Progenitor cell of endocrine pancreas (in vitro differentiated cells): ENCODE measurements at regions not wholly inside any gene's neighbourhood (a gene's known extent, or its start where the extent isn't known, plus 50 kb on each side); places are given as distances from the start of the nearest gene placed in this dataset.

Source experiments
- DNase-seq: peaks from one replicate; pipeline ENCODE4 v3.0.0; 2021; ENCODE audit warnings: low spot score; ENCODE audit not compliant: unreplicated experiment
- H3K27ac Mint-ChIP-seq: 2 replicates; pipeline ENCODE4 v1.8.0; 2021; ENCODE audit warnings: mild to moderate bottlenecking, moderate library complexity, mixed read lengths
- H3K27me3 Mint-ChIP-seq: 2 replicates; pipeline ENCODE4 v1.8.0; 2021; ENCODE audit warnings: mixed read lengths
- H3K36me3 Mint-ChIP-seq: 2 replicates; pipeline ENCODE4 v1.8.0; 2022; ENCODE audit warnings: mixed read lengths; ENCODE audit not compliant: insufficient read depth
- H3K4me1 Mint-ChIP-seq: 2 replicates; pipeline ENCODE4 v1.8.0; 2021; ENCODE audit warnings: low read depth, mixed read lengths
- H3K4me3 Mint-ChIP-seq: 2 replicates; pipeline ENCODE4 v1.8.0; 2021; ENCODE audit warnings: low read depth, mild to moderate bottlenecking, moderate library complexity, mixed read lengths
- H3K9me3 Mint-ChIP-seq: 2 replicates; pipeline ENCODE4 v1.8.0; 2021; ENCODE audit warnings: low read depth, mixed read lengths
- TF ChIP-seq, protein P1 (sequence below): fragments of 200-600 bp; sonication (generic); IDR thresholded peaks from one replicate; pipeline ENCODE4 v1.5.0; 2021; ENCODE audit warnings: antibody characterized with exemption, mild to moderate bottlenecking; ENCODE audit not compliant: unreplicated experiment

DNA sequence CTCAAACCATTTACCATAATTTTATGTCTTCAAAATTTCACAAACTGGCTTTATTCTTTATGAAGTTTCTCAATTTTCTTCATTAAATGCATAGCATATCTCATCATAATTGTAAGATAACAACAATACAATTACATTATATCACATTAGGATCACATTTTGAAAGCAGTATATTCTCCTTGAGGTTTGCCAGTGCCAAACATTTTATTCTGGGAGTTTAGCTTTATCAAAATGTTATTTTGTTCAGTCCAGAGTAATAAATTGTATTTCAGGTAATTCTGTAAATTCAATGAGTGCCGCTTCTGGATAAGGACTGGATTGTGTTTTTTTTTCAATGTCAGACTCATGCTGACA, 234.6 kb upstream of the MIR17HG start:
- Mint-ChIP-seq H3K27me3 (no peaks in the 10 kb centered on the region), H3K4me1 (peaks cover 15% of the 10 kb centered on the region), H3K27ac (no peak overlapping the region), H3K9me3 (peaks cover 8% of the 10 kb centered on the region), H3K4me3 (no peak overlapping the region), H3K36me3 (no peaks in the 10 kb centered on the region)
- TF ChIP-seq, protein P1, sequence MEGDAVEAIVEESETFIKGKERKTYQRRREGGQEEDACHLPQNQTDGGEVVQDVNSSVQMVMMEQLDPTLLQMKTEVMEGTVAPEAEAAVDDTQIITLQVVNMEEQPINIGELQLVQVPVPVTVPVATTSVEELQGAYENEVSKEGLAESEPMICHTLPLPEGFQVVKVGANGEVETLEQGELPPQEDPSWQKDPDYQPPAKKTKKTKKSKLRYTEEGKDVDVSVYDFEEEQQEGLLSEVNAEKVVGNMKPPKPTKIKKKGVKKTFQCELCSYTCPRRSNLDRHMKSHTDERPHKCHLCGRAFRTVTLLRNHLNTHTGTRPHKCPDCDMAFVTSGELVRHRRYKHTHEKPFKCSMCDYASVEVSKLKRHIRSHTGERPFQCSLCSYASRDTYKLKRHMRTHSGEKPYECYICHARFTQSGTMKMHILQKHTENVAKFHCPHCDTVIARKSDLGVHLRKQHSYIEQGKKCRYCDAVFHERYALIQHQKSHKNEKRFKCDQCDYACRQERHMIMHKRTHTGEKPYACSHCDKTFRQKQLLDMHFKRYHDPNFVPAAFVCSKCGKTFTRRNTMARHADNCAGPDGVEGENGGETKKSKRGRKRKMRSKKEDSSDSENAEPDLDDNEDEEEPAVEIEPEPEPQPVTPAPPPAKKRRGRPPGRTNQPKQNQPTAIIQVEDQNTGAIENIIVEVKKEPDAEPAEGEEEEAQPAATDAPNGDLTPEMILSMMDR: no peak
- no peak for DNase-seq

DNA sequence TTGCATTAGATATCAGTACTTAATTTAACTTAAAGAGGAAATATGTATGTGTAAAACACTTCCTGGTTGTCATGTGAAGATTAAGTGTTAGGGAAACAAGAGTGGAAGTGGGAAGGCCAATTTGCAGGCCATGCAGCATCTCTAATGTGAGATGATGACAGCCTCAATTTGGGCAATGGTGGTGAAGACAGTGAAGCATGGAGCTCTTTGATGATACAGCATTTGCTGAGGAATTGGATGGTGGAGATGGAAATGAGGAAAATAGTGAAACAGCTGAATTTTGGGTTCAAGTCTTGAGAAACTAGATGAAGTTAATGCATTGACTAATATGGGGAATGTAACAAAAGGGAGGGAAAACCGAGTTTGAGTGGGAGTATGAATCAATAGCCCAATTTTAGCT, 231.7 kb upstream of the MIR17HG start:
- TF ChIP-seq, protein P1: no peak
- H3K4me3 Mint-ChIP-seq: no peak overlapping the region
- DNase-seq: no peak

DNA sequence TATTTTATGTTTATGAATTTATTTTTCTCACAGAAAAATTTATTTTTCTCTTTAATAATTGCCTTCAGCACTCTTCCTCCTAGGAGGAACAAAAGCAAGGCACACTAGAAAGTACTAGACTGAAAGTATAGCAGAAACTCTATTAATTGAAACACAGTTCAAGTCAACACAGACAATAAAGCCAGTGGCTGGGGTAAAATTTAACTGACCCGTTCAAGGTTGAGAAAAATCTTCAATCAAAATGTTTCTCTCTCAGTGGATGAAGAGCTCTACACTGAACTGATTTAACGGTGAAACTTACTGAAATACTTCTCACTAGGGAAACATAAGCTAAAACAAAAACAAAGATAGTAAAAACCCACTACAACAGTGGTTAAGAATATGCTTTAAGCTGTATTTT, 230.1 kb upstream of the MIR17HG start:
- H3K4me1 Mint-ChIP-seq: peaks cover 3% of the 10 kb centered on the region
- H3K9me3 Mint-ChIP-seq: peaks cover 8% of the 10 kb centered on the region
- no peak for DNase-seq
- TF ChIP-seq, protein P1: no peak
- no peak overlapping the region for H3K4me3 Mint-ChIP-seq
- no peaks in the 10 kb centered on the region for H3K27me3 Mint-ChIP-seq
- H3K27ac Mint-ChIP-seq: no peak overlapping the region
- no peaks in the 10 kb centered on the region for H3K36me3 Mint-ChIP-seq

More for the DNA sequence above, 231.7 kb upstream of the MIR17HG start:
- peaks cover 8% of the 10 kb centered on the region for H3K9me3 Mint-ChIP-seq
- H3K27me3 Mint-ChIP-seq: no peaks in the 10 kb centered on the region
- peaks cover 15% of the 10 kb centered on the region for H3K4me1 Mint-ChIP-seq
- no peak overlapping the region for H3K27ac Mint-ChIP-seq
- H3K36me3 Mint-ChIP-seq: no peaks in the 10 kb centered on the region

DNA sequence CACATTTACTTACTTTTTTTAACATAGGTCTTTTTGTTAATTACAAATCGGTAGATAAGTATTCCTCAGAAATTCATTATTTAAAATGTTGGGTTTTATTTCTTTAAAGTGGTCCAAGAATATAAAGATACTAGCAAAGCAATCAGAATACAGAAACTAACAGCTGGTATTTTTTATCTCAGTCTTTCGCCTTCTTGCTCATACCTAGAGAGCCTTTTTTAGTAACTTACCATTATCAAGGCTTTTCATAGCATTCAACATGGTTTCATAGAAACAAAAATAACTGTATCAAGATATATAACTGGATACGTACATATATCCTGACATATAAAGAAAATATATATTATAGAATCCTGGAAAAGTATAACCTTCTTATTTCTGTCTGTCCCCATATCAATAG, 227.8 kb upstream of the MIR17HG start:
- no peak overlapping the region for H3K4me3 Mint-ChIP-seq
- H3K4me1 Mint-ChIP-seq: peaks cover 8% of the 10 kb centered on the region
- H3K27me3 Mint-ChIP-seq: no peaks in the 10 kb centered on the region
- DNase-seq: no peak
- no peak overlapping the region for H3K27ac Mint-ChIP-seq
- H3K9me3 Mint-ChIP-seq: peaks cover 8% of the 10 kb centered on the region
- TF ChIP-seq, protein P1: no peak
- no peaks in the 10 kb centered on the region for H3K36me3 Mint-ChIP-seq

DNA sequence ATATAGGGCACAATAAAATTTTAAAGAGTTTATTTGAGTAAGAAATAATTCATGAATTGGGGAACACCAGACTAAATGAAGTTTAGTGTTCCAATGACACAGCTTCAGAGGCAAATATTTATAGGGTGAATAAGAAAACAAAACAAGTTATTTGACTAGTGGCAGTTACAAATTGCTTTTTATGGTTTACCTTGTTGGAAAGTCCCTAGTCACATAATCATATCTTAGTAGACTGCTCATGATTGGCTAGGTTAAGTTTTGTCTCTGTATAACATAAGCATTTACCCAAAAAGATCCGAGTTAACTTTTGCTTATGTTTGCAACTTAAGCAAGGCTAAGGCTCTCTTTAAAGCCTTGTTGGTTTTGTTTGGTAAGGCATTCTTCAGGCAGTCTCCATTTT, 224.7 kb upstream of the MIR17HG start:
- Mint-ChIP-seq H3K4me3 (no peak overlapping the region), H3K27ac (no peak overlapping the region), H3K36me3 (no peaks in the 10 kb centered on the region), H3K4me1 (peaks cover 6% of the 10 kb centered on the region), H3K27me3 (no peaks in the 10 kb centered on the region), H3K9me3 (no peaks in the 10 kb centered on the region)
- TF ChIP-seq, protein P1: no peak
- no peak for DNase-seq
